Astrocyte (in vitro differentiated cells and primary cell): ENCODE measurements at regions not wholly inside any gene's neighbourhood (a gene's known extent, or its start where the extent isn't known, plus 50 kb on each side); places are given as distances from the start of the nearest gene placed in this dataset.

Experiments used
- DNase-seq: peaks from one replicate; pipeline ENCODE4 v3.0.0-alpha.2; 2010; ENCODE audit warnings: low read depth
- FAIRE-seq: peaks from 2 replicates; lab custom pipeline; 2011; peaks lifted over from hg19 to GRCh38; lab: Jason Lieb, UNC
- H2AFZ ChIP-seq: 2 replicates; pipeline ENCODE4 v1.6.0; 2012; ENCODE audit warnings: low read depth, low read length, inconsistent platforms
- H3K27ac ChIP-seq: 2 replicates; pipeline ENCODE4 v1.5.1; 2011; ENCODE audit warnings: low read depth, low read length, inconsistent platforms
- H3K27me3 ChIP-seq: 2 replicates; pipeline ENCODE4 v1.6.0; 2011; ENCODE audit warnings: low read length, inconsistent platforms; ENCODE audit not compliant: insufficient read depth
- H3K36me3 ChIP-seq: 2 replicates; pipeline ENCODE4 v1.5.1; 2011; ENCODE audit warnings: low read length, inconsistent platforms; ENCODE audit not compliant: insufficient read depth
- H3K4me1 ChIP-seq: 2 replicates; pipeline ENCODE4 v1.5.1; 2011; ENCODE audit warnings: low read length, inconsistent platforms; ENCODE audit not compliant: insufficient read depth
- H3K4me2 ChIP-seq: 2 replicates; pipeline ENCODE4 v1.6.0; 2012; ENCODE audit warnings: low read length, inconsistent platforms
- H3K4me3 ChIP-seq: 2 replicates; pipeline ENCODE4 v1.5.1; 2011; ENCODE audit warnings: low read depth, mild to moderate bottlenecking, low read length, inconsistent platforms; ENCODE audit not compliant: insufficient read depth
- H3K79me2 ChIP-seq: 2 replicates; pipeline ENCODE4 v1.6.0; 2012; ENCODE audit warnings: mild to moderate bottlenecking, low read length, inconsistent platforms; ENCODE audit not compliant: insufficient read depth
- H3K9ac ChIP-seq: 2 replicates; pipeline ENCODE4 v1.6.0; 2012; ENCODE audit warnings: mild to moderate bottlenecking, low read length, inconsistent platforms
- H3K9me3 ChIP-seq: 2 replicates; pipeline ENCODE4 v1.5.1; 2012; ENCODE audit warnings: low read depth, mild to moderate bottlenecking, low read length, inconsistent platforms; ENCODE audit not compliant: insufficient read depth
- H4K20me1 ChIP-seq: 2 replicates; pipeline ENCODE4 v1.6.0; 2012; ENCODE audit warnings: low read length, inconsistent platforms; ENCODE audit not compliant: insufficient read depth
- H3K27ac Mint-ChIP-seq: one replicate; pipeline ENCODE4 v1.8.0; 2021; ENCODE audit warnings: mild to moderate bottlenecking, mixed read lengths; ENCODE audit not compliant: unreplicated experiment
- H3K27me3 Mint-ChIP-seq: one replicate; pipeline ENCODE4 v1.8.0; 2021; ENCODE audit warnings: low read depth, mixed read lengths; ENCODE audit not compliant: unreplicated experiment
- H3K36me3 Mint-ChIP-seq: one replicate; pipeline ENCODE4 v1.8.0; 2021; ENCODE audit warnings: low read depth, mixed read lengths; ENCODE audit not compliant: unreplicated experiment
- H3K4me1 Mint-ChIP-seq: one replicate; pipeline ENCODE4 v1.8.0; 2021; ENCODE audit warnings: low read depth, mixed read lengths; ENCODE audit not compliant: unreplicated experiment
- H3K4me3 Mint-ChIP-seq: one replicate; pipeline ENCODE4 v1.8.0; 2021; ENCODE audit warnings: mild to moderate bottlenecking, moderate library complexity, mixed read lengths; ENCODE audit not compliant: unreplicated experiment
- H3K9me3 Mint-ChIP-seq: one replicate; pipeline ENCODE4 v1.8.0; 2021; ENCODE audit warnings: mild to moderate bottlenecking, mixed read lengths; ENCODE audit not compliant: unreplicated experiment
- CTCF ChIP-seq: IDR thresholded peaks from 2 replicates; pipeline ENCODE4 v1.5.1; 2011; ENCODE audit warnings: low read depth, mild to moderate bottlenecking, inconsistent platforms, low read length, moderate library complexity; ENCODE audit not compliant: insufficient read depth
- EZH2 ChIP-seq: IDR thresholded peaks from 2 replicates; pipeline ENCODE4 v1.6.1; 2012; ENCODE audit warnings: mild to moderate bottlenecking, low read length, inconsistent platforms; ENCODE audit not compliant: insufficient read depth

- H3K27ac Mint-ChIP-seq = no peak overlapping the region
- no peak for DNase-seq
- no peak overlapping the region for H3K27ac ChIP-seq
- H3K4me1 Mint-ChIP-seq = no peaks in the 10 kb centered on the region
- no peak overlapping the region for H3K9ac ChIP-seq
- H3K27me3 Mint-ChIP-seq = no peaks in the 10 kb centered on the region
- no peak for TF ChIP-seq CTCF
- no peak for TF ChIP-seq EZH2
- no peak overlapping the region for H3K4me3 Mint-ChIP-seq
- no peaks in the 10 kb centered on the region for H3K36me3 ChIP-seq
- no peaks in the 10 kb centered on the region for H3K9me3 ChIP-seq
- no peak for FAIRE-seq
- H3K4me2 ChIP-seq = no peak overlapping the region
- H3K4me3 ChIP-seq = no peak overlapping the region
- no peaks in the 10 kb centered on the region for H3K4me1 ChIP-seq
- H3K36me3 Mint-ChIP-seq = no peaks in the 10 kb centered on the region
- no peaks in the 10 kb centered on the region for H4K20me1 ChIP-seq
- no peaks in the 10 kb centered on the region for H3K27me3 ChIP-seq
- no peak overlapping the region for H2AFZ ChIP-seq
- no peaks in the 10 kb centered on the region for H3K79me2 ChIP-seq
- peaks cover 2% of the 10 kb centered on the region for H3K9me3 Mint-ChIP-seq
Observed at GRCh38 chr3:69474186-69474585, 88.3 kb upstream of the FRMD4B start.

GRCh38 chr3:69472093-69472492, 86.2 kb upstream of the FRMD4B start:
- H3K27ac ChIP-seq = no peak overlapping the region
- no peak overlapping the region for H3K4me3 Mint-ChIP-seq
- FAIRE-seq = no peak

More at GRCh38 chr3:69472093-69472492, 86.2 kb upstream of the FRMD4B start:
- H4K20me1 ChIP-seq = no peaks in the 10 kb centered on the region
- H3K9ac ChIP-seq = no peak overlapping the region
- no peak for DNase-seq
- no peak overlapping the region for H3K27ac Mint-ChIP-seq
- H3K9me3 ChIP-seq = no peaks in the 10 kb centered on the region
- no peak overlapping the region for H3K4me3 ChIP-seq
- H3K79me2 ChIP-seq = no peaks in the 10 kb centered on the region
- H3K36me3 Mint-ChIP-seq = no peaks in the 10 kb centered on the region
- peaks cover 2% of the 10 kb centered on the region for H3K27me3 ChIP-seq
- no peak for TF ChIP-seq CTCF
- H3K4me1 Mint-ChIP-seq = no peaks in the 10 kb centered on the region
- no peak overlapping the region for H2AFZ ChIP-seq
- no peaks in the 10 kb centered on the region for H3K4me1 ChIP-seq
- no peaks in the 10 kb centered on the region for H3K9me3 Mint-ChIP-seq
- H3K4me2 ChIP-seq = no peak overlapping the region
- H3K27me3 Mint-ChIP-seq = no peaks in the 10 kb centered on the region
- no peaks in the 10 kb centered on the region for H3K36me3 ChIP-seq
